GM18907 (cell line): ENCODE measurements at regions not wholly inside any gene's neighbourhood (a gene's known extent, or its start where the extent isn't known, plus 50 kb on each side); places are given as distances from the start of the nearest gene placed in this dataset.

Experiments
- ATAC-seq: cut with Tn5 transposase; IDR thresholded peaks from one replicate; pipeline ENCODE4 v1.9.1; 2021; ENCODE audit warnings: mild to moderate bottlenecking, moderate library complexity; ENCODE audit not compliant: unreplicated experiment

GRCh38 chr16:56093055-56093454, 98.2 kb upstream of the GNAO1 start:
- no peak for ATAC-seq

DNA sequence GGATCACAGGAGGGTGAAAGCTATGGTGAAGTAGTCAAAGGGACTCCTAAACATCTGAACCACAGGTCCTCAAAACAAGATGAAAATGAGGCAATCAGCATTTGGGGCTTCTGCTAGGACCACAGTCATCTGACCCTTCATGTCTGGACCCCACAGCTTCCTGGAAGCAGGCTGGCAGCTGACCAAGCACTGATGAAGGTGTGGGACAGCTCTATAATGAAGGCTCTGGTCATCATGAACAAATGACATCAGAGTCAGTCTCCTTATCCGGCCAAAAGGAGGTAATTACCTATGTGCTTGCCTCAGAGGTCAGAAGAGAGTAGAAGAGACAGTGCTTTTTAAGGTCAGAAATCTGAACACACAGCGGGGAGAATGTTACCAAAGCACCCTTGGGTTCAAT, 101.2 kb upstream of the GNAO1 start:
- no peak for ATAC-seq

GRCh38 chr16:56087626-56088025, 103.7 kb upstream of the GNAO1 start:
- ATAC-seq, result no peak

- no peak for ATAC-seq
Measured at GRCh38 chr16:56081371-56081770, 109.9 kb upstream of the GNAO1 start.

- ATAC-seq, result no peak
Measured at GRCh38 chr16:56075732-56076388, 115.4 kb upstream of the GNAO1 start.

DNA sequence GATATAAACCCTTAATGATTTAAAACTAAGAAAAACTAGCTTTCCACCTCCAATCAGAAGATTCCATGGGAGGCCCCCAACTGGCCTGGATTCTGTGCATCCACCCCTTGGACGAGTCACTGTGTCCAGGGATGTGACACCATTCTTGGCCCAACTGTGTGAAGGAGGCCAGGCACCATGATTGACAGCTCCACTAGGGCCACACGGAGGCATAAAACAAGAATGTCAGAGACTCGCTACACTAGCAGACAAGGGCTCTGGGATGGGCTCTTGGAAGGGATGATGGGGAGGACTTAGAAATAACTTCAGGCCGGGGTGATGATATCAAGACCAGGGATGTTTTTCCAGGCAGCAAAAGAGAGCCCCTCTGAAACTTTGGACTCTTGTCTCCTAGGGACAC, 117.8 kb upstream of the GNAO1 start:
- no peak for ATAC-seq

- ATAC-seq, result no peak
Measured at GRCh38 chr16:56072096-56072495, 119.2 kb upstream of the GNAO1 start.

DNA sequence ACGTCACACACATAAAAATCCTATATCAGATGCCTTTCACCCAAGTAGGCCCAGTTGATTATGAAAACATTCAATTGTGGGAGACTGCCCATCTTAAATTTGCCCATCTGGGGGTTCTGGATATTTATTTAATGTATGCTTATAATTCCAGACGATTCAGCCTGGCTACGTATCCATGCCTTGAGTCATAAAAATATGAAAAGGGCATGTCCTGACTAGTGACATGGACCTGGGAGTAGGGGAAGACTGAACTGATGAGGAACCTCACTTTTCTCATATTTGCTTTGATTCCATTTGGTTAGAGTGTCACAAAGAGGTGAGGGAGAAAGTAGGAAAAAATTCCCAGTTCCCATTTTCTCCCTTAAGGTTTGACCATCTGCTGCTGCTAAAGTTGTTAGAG, 122.5 kb upstream of the GNAO1 start:
- no peak for ATAC-seq

DNA sequence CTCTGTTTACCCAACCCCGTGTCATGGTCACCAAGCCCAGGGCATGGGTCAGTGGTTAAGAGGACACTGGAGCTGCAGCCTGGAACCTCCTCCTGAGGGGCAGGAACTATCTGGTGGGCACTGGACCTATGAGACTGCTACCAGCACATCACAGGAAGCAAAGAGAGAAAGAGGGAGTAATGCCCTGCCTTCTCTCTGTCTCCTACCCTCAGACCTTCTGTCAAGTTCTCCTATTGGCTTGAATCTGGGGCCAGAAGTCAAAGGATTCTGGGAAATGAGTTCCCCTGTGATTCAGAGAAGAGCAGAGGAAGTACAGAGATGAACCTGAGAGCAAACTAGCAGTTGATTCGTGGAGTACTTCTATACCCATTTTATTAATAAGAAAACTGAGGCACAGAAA, 123.0 kb upstream of the GNAO1 start:
- no peak for ATAC-seq

- ATAC-seq, result no peak
Measured at GRCh38 chr16:56067406-56067805, 123.9 kb upstream of the GNAO1 start.

GRCh38 chr16:56066617-56067016, 124.7 kb upstream of the GNAO1 start:
- no peak for ATAC-seq

DNA sequence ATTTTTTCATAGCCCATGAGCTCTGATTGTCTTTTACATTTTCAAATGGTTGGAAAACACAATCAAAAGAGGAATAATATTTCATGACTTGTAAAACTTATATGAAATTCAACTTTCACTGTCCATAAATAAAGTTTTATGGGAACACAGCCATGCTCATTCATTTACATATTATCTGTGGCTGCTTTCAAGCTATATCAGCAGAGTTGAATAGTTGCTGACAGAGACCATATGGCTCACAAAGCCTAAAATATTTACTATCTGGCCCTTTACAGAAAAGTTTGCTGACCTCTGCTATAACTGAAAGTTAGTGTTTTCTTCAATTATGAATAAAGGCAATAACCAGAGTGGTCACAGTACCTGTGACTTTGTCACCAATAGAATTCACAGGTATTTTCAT, 128.2 kb upstream of the GNAO1 start:
- ATAC-seq, result no peak

- ATAC-seq, result no peak
Measured at GRCh38 chr16:56057151-56057550, 134.1 kb upstream of the GNAO1 start.

- ATAC-seq, result no peak
Measured at GRCh38 chr16:56050916-56051315, 140.4 kb upstream of the GNAO1 start.

DNA sequence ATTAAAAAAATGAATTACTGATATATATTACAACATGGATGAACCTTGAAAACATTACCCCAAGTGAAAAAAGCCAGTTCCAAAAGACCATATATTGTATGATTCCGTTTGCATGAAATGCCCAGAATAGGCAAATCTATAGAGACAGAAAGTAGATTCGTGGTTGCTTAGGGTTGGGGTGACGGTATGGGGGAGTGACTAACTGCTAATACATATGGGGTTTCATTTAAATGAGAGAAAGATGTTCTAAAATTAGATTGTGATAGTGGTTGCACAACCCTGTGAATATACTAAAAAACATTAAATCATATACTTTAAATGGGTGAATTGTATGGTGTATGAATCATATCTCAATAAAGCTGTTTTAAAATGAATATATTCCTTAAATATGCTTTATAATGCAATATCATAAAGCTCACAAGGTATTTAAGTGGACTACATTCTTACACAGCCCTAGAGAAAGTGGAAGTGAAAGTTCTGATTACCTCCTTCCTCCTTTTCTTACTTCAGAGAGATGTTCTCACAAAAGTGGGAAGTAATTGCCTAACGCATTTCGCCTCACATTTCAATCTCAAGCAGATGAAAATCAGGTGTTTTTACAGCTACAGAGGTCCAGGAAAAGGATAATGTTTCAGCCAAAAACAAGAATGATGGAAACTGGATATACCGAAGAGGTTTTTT, 142.7 kb upstream of the GNAO1 start:
- peak; percentile 90 for ATAC-seq

- no peak for ATAC-seq
Measured at GRCh38 chr16:56047307-56048234, 143.7 kb upstream of the GNAO1 start.

DNA sequence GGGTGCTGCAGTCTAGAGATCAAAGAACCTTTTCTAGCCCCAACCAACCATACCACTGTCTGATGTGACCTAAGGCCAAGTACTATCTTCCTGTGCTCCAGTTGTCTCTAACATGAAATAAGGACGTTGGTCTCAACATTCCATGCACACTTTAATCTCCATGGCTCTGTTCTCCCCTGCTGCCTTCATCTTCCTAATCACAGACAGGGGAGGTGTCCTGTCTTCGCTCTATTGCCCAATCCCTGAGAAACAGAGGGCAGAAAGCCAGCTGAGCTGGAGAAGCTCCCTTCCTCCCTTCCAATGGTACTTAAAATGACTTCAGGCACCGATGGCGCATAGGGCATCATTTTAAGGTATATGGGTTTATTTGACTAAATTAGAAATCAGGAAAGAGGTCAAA, 148.9 kb upstream of the GNAO1 start:
- ATAC-seq, result no peak

DNA sequence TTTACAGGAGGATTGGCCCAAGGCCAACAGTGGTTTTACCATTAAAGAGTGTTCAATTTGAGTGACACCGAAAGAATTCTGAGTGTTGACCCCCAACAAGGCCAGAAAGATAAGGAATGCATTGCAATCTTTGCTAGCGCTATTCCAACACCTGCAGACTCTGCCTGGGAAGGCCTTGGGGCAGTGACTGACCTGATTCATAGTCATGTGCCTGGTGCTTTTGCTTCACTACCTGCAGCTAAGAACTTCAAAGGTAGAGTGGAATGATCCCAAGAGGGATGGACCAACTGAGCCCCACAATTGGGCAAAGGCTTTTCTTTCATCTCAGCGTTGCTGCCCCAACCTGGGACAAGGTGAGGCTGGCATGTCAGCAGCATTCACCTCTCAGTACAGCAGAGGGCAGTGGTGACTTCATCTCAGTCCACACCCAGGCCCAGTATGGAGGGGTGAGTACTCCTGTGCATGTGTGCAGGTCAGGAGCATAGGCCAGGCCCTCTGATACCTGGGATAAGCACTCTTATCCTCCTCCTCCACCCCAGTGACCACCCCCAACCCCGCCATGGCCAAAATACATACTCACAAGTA, 149.6 kb upstream of the GNAO1 start:
- no peak for ATAC-seq

GRCh38 chr16:56038564-56039098, 152.7 kb upstream of the GNAO1 start:
- ATAC-seq, result no peak

GRCh38 chr16:56032072-56032471, 156.9 kb upstream of the CES5A start:
- no peak for ATAC-seq

GRCh38 chr16:56029026-56029425, 153.9 kb upstream of the CES5A start:
- ATAC-seq, result no peak
